ENCODE measurements at regions not wholly inside any gene's neighbourhood (a gene's known extent, or its start where the extent isn't known, plus 50 kb on each side); places are given as distances from the start of the nearest gene placed in this dataset.

DNA sequence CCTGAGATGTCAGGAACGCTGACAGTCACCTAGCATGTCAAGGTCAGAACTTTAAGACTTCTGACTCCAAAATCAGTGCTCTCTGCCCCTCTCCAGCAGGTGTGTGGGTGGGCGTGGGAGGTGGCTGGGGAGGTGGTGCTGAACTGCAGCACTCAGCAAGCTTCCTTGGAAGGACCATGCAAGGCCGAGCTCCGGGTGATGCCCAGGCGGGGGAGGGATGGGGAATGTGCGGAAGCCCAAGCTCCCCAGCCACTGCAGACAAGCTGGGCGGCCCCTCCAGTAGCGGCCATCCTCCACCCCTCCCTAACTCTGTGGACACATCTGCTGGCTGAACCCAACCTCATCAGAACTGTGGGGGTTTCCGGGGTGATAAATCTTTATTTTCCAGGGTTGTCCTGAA is 296.6 kb downstream of the TLE3 start:
- H3K4me3 ChIP-seq (ENCODE audit: low read depth, low read length) = no peak overlapping the region
- TF ChIP-seq, protein P1, sequence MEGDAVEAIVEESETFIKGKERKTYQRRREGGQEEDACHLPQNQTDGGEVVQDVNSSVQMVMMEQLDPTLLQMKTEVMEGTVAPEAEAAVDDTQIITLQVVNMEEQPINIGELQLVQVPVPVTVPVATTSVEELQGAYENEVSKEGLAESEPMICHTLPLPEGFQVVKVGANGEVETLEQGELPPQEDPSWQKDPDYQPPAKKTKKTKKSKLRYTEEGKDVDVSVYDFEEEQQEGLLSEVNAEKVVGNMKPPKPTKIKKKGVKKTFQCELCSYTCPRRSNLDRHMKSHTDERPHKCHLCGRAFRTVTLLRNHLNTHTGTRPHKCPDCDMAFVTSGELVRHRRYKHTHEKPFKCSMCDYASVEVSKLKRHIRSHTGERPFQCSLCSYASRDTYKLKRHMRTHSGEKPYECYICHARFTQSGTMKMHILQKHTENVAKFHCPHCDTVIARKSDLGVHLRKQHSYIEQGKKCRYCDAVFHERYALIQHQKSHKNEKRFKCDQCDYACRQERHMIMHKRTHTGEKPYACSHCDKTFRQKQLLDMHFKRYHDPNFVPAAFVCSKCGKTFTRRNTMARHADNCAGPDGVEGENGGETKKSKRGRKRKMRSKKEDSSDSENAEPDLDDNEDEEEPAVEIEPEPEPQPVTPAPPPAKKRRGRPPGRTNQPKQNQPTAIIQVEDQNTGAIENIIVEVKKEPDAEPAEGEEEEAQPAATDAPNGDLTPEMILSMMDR (IDR thresholded peaks at IDR 0.05; ENCODE audit: low read depth, low read length) = no peak

DNA sequence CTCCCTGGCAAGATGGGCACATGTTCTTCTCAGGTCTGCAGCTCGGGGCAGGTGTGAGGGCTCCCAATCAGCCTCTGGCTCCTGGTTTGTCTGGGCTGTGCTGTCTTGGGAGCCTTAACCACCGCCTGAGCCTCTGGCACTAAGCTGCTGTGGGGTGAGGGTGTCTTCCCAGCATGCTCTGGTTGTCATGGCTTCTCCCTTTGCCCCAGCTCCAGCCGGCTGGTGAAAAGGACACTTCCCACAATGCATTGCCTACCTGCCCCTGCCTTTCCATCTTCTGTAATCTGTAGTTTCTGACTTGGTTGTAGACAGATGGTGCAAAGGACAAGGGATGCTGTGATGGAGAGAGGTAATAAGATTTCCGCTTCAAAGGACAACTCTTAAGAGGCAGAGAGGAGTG is 295.3 kb downstream of the TLE3 start:
- TF ChIP-seq, protein P1 (IDR thresholded peaks at IDR 0.05; ENCODE audit: low read depth, low read length) = no peak
- H3K4me3 ChIP-seq (ENCODE audit: low read depth, low read length) = no peak overlapping the region

DNA sequence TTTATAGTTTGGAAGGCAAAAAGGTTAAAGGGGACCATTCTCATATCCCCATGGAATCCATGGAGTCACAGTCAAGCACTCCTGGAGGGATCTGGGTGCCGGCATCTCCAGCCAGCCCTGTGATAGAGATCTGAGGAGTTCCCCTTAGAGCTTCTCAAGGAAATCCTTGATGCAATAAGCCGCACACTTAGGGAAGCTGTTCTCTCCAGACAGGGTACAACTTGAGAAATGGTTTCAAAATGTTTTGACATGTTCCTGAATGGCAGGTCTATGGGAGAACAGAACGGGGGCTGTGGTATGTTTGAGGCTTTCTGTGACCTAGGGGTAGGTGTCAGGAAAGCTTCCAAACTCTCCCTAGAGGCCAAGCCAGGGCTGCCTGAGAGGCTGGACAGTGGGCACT is 292.9 kb downstream of the TLE3 start:
- no peak overlapping the region for H3K4me3 ChIP-seq (ENCODE audit: low read depth, low read length)
- TF ChIP-seq, protein P1 (IDR thresholded peaks at IDR 0.05; ENCODE audit: low read depth, low read length) = no peak

DNA sequence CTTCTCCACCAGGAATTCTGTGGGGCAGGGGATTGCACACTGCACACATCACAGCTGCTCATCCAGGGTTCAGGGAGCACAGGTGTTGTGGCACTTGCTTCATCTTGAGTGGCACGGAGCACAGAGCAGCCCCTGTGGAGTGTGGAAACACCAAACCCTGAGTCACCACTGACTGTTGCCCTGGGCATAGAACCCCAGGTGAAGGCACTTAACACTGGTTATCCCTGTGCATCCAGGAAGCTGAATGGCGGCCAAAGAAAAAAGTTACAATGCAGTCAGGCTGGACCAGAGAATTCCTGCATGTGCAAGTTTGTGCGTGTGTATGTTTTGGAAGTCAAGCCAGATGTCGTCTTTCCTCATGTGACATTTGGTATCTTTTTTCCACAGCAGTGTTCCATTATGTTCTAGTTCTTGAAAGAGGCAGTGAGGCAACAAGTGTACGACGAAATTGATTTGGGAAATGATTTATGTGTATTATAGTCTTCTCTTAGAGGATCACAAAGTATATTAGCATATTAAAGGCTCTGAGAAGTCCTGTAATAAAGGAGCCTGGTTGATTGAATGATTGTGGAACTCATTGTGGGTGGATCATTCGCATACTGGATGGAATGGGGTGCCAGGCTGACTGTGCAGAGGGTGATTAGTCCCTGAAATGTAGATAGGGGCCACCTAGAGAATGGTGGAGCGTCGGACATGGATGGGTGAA is 292.3 kb downstream of the TLE3 start:
- no peak overlapping the region for H3K4me3 ChIP-seq (ENCODE audit: low read depth, low read length)
- TF ChIP-seq, protein P1 (IDR thresholded peaks at IDR 0.05; ENCODE audit: low read depth, low read length) = no peak

DNA sequence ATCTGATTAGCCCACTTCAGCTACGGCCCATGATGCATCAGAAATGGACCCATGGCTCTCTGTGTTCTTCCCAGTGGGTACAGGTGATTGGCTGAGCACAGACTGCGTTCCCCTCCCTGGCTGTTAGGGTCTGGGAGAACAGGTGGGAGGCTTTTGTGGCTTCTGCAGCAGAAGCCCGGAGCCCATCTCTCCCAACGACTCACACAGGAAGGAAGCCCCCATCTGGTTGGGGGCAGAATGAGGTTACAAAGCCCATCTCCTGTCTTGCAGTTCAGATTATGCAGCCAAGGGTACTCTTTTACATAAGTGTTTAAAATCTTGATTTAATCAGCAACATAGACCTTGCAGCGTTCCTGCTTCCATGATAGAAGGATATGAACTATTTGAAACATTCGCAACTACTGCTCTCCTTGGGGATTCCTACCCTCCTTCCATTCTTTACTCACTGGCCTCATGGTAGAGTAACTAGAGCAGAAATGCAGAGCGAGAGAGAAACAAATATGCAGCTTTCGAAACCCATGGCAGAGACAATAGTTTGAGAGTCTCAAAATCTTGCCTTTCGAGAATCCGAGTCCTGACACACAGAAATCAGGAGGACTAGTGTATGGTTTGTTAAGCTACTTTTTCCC is 291.3 kb downstream of the TLE3 start:
- no peak overlapping the region for H3K4me3 ChIP-seq (ENCODE audit: low read depth, low read length)
- TF ChIP-seq, protein P1 (IDR thresholded peaks at IDR 0.05; ENCODE audit: low read depth, low read length) = no peak

DNA sequence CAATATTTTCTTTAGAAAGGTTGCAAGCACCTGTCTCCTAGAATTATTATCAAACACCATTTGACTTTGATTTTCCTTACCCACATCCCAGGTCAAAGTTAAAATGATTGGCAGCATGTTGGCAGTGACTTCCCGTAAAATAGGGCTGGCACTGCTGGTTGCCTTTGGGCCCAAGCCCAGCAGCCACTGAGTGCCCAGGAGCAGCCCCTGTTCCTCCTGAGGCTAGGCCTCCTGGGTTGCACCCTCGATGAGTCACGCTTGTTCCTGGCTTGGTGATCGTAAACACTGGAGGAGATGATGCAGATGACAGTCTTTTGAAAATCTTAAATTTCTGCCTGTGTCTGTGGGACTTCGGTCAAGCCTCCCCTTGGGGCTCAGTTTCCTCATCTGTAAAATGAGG is 290.0 kb downstream of the TLE3 start:
- no peak overlapping the region for H3K4me3 ChIP-seq (ENCODE audit: low read depth, low read length)
- TF ChIP-seq, protein P1 (IDR thresholded peaks at IDR 0.05; ENCODE audit: low read depth, low read length) = no peak

DNA sequence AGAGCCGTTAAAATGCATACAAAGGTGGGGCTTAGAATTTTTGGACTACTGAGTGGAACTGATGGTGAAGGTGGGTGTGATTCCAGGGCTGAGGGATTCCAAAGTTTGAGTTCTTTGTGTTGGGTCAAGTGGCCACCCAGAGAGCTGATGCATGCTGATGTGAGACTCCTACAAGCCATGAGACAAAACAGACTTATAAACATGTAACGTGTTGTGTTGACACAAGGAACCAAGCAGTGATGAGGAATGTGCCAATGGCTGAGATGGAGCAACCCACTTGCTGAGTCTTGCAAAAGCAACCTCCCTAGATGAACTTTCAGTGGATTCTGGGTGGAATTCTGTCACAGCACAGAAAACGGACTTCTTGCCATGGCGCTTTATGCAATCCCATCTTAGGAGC is 289.0 kb downstream of the TLE3 start:
- TF ChIP-seq, protein P1 (IDR thresholded peaks at IDR 0.05; ENCODE audit: low read depth, low read length) = no peak

More for the DNA sequence above, 289.0 kb downstream of the TLE3 start:
- no peak overlapping the region for H3K4me3 ChIP-seq (ENCODE audit: low read depth, low read length)
